HG03280 (cell line): ENCODE measurements at regions not wholly inside any gene's neighbourhood (a gene's known extent, or its start where the extent isn't known, plus 50 kb on each side); places are given as distances from the start of the nearest gene placed in this dataset.

ENCODE experiments used
- ATAC-seq: cut with Tn5 transposase; IDR thresholded peaks from one replicate; pipeline ENCODE4 v1.9.1; 2021; ENCODE audit warnings: mild to moderate bottlenecking, moderate library complexity; ENCODE audit not compliant: unreplicated experiment

- ATAC-seq = no peak
Observed at GRCh38 chr2:41375901-41376300, 671.9 kb upstream of the PKDCC start.

- ATAC-seq = no peak
Observed at GRCh38 chr2:41377837-41378236, 670.0 kb upstream of the PKDCC start.

- ATAC-seq = no peak
Observed at GRCh38 chr2:41378420-41378819, 669.4 kb upstream of the PKDCC start.

- ATAC-seq = no peak
Observed at GRCh38 chr2:41379496-41380221, 668.2 kb upstream of the PKDCC start.

GRCh38 chr2:41381701-41382100, 666.1 kb upstream of the PKDCC start:
- no peak for ATAC-seq

- ATAC-seq = no peak
Observed at GRCh38 chr2:41387519-41387918, 660.3 kb upstream of the PKDCC start.

- ATAC-seq = no peak
Observed at GRCh38 chr2:41393621-41394020, 654.2 kb upstream of the PKDCC start.

- no peak for ATAC-seq
Observed at GRCh38 chr2:41394541-41394940, 653.3 kb upstream of the PKDCC start.

- no peak for ATAC-seq
Observed at GRCh38 chr2:41395692-41396091, 652.1 kb upstream of the PKDCC start.

GRCh38 chr2:41399437-41400087, 648.3 kb upstream of the PKDCC start:
- ATAC-seq = no peak

- ATAC-seq = no peak
Observed at GRCh38 chr2:41400088-41400665, 647.6 kb upstream of the PKDCC start.

- no peak for ATAC-seq
Observed at GRCh38 chr2:41405441-41405840, 642.4 kb upstream of the PKDCC start.

- no peak for ATAC-seq
Observed at GRCh38 chr2:41409328-41409727, 638.5 kb upstream of the PKDCC start.

GRCh38 chr2:41410011-41410410, 637.8 kb upstream of the PKDCC start:
- no peak for ATAC-seq

- ATAC-seq = no peak
Observed at GRCh38 chr2:41413813-41414485, 633.9 kb upstream of the PKDCC start.

- peak; percentile 66 for ATAC-seq
Observed at GRCh38 chr2:41414486-41415230, 633.2 kb upstream of the PKDCC start.

- ATAC-seq = no peak
Observed at GRCh38 chr2:41417511-41417910, 630.3 kb upstream of the PKDCC start.

GRCh38 chr2:41420219-41420618, 627.6 kb upstream of the PKDCC start:
- ATAC-seq = no peak

- ATAC-seq = no peak
Observed at GRCh38 chr2:41420872-41421271, 626.9 kb upstream of the PKDCC start.

- no peak for ATAC-seq
Observed at GRCh38 chr2:41431756-41432155, 616.1 kb upstream of the PKDCC start.

GRCh38 chr2:41432459-41432858, 615.4 kb upstream of the PKDCC start:
- ATAC-seq = no peak
